Sigmoid colon (tissue), 4 donors: ENCODE measurements at regions not wholly inside any gene's neighbourhood (a gene's known extent, or its start where the extent isn't known, plus 50 kb on each side); places are given as distances from the start of the nearest gene placed in this dataset.

Experiments used
- EP300 ChIP-seq, 4 donors: sonication (generic); formaldehyde crosslinking; IDR thresholded peaks; one replicate each; pipeline ENCODE4 v1.6.1; 2017; ENCODE audit warnings: antibody characterized with exemption in 4 of 4
- TF ChIP-seq, protein P1 (sequence below), 4 experiments: fragments of 450-650 bp in 3 of 4; fragments of 200-600 bp in 1 of 4; IDR thresholded peaks; one replicate each; pipeline ENCODE4 v1.5.1; 2016 to 2019; ENCODE audit warnings: antibody characterized with exemption in 4 of 4, mild to moderate bottlenecking in 3 of 4, moderate library complexity in 2 of 4

DNA sequence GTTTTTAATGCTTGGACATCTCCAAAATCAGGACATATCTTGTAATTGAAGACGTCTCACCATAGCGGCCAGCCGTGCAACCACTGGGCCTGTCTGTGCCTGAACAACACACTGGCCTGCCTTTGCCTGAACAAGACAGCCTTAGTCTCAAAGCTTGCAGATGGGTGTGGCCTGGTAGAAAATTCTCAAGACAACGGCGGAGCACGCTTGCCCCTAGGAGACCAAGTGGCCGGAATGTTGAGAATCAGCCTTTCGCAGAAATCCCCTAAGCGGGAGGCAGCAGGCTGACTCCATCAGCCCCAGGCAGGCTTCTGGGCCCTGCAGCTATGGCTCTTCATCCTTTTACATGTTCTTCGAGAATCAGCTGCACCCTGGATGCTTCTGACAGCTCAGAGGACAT, 98.0 kb upstream of the C1orf174 start:
- TF ChIP-seq EP300 (IDR thresholded peaks at IDR 0.05), result no peak
- TF ChIP-seq, protein P1, sequence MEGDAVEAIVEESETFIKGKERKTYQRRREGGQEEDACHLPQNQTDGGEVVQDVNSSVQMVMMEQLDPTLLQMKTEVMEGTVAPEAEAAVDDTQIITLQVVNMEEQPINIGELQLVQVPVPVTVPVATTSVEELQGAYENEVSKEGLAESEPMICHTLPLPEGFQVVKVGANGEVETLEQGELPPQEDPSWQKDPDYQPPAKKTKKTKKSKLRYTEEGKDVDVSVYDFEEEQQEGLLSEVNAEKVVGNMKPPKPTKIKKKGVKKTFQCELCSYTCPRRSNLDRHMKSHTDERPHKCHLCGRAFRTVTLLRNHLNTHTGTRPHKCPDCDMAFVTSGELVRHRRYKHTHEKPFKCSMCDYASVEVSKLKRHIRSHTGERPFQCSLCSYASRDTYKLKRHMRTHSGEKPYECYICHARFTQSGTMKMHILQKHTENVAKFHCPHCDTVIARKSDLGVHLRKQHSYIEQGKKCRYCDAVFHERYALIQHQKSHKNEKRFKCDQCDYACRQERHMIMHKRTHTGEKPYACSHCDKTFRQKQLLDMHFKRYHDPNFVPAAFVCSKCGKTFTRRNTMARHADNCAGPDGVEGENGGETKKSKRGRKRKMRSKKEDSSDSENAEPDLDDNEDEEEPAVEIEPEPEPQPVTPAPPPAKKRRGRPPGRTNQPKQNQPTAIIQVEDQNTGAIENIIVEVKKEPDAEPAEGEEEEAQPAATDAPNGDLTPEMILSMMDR (IDR thresholded peaks at IDR 0.05), result no peak
